Pulmonary artery endothelial cell (primary cell): ENCODE measurements at regions not wholly inside any gene's neighbourhood (a gene's known extent, or its start where the extent isn't known, plus 50 kb on each side); places are given as distances from the start of the nearest gene placed in this dataset.

ENCODE experiments used
- DNase-seq: peaks from one replicate; pipeline ENCODE4 v3.0.0-alpha.2; 2011; ENCODE audit warnings: low read depth, low spot score

- no peak for DNase-seq
Observed at GRCh38 chr2:15838481-15839090, 101.8 kb upstream of the MYCN start.

DNA sequence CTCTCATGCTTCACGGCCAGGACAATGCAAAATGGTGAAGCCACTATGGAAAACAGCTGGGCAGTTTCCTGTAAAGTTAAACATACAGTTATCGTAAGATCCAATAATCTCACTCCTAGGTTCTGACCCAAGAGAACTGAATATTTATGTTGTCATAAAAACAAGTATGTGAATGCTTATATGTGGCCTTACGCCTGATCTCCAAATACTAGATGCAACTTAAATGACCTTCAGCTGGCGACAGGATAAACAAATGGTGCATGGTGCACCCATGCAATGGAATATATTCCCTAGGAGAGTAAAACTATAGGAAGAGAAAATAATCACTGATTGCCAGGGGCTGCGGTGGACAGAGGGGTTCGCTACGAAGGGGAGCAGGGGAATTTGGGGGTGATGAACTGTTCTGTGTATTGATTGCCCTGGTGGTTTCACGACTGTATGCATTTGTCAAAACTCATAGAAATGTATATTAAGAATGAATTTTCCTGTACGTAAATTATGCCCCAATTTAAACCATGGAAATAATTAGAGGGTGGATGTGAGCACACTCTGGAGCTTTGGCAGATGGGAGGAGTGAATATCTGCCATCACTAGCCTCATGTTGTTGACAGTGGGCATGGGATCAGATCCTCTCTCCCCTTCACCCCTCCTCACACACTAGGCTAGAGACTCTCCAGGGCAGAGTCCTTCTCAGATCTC is 100.8 kb upstream of the MYCN start:
- no peak for DNase-seq

DNA sequence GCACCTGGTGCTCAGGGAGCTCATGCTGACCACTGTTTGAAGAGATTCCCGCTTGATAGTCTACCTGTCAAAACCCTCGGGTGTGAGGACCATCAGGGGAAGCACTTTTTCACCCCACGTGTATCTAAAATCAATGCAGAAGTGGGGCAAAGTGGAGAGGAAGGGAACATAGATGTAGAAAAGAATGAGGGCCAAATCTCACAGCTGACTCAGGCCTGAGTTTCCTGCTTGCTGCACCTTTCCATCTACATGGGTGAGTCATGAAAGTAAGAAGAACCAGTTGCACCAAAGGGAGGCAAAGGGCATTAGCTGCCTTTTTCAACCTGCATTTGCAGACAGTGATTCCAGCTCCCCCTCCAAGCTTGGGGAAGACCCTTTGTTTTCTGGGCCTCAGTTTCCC is 100.2 kb upstream of the MYCN start:
- DNase-seq: no peak

DNA sequence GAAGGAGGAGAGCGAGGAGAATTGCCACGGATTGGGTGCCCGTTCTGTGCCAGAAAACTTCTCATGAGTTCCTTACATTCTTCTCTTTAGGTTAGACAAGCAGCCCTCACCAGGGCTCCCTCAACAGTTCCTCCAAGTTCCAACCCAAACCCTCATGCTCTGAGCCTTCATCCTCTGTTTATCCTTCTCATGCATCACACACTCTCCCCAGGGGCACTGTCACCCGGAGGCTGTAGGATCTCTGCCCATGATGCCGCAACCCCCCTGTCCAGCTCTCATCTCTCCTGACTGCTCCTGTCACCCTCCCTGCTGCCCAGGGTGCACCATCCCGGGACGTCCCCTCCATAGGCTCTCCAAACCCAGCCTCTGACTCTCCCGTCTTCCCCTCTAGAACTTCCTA is 99.4 kb upstream of the MYCN start:
- DNase-seq: no peak

DNA sequence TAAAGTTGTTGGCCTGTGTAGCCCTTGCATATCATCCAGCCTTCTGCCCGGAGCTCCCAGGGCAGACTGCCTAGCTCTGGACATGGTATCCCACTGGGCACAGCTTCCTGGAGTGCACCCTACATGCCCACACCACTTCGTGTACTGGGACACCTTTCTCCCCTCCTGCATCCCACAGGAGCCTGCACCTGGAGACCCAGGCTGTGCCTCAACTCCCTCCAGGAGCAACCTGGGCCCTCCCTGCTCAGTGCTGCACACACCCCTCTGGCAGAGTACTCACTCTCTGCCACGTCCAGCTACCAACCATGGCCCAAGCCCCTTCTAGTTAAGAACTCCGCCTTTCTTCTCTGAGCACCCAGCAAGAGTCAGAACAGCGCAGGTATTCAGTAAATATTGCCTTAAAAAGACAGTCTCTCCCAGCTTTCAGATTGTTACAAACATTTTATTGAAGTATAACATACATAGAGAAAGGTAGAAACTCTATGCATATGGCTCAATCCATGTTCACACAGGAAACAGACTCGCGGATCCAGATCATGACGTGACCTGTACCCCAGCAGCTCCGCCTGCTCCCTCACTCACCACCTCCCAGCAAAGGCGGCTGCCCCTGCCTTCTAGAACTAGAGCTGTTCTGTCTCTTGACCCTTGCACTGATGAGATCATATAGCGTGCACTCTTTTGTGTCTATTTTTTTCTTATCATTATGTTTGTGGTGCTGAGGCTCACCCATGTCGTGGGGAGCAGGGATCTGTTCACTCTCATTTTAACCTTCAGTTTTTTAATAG is 98.4 kb upstream of the MYCN start:
- no peak for DNase-seq

- no peak for DNase-seq
Observed at GRCh38 chr2:15842758-15843666, 97.3 kb upstream of the MYCN start.

DNA sequence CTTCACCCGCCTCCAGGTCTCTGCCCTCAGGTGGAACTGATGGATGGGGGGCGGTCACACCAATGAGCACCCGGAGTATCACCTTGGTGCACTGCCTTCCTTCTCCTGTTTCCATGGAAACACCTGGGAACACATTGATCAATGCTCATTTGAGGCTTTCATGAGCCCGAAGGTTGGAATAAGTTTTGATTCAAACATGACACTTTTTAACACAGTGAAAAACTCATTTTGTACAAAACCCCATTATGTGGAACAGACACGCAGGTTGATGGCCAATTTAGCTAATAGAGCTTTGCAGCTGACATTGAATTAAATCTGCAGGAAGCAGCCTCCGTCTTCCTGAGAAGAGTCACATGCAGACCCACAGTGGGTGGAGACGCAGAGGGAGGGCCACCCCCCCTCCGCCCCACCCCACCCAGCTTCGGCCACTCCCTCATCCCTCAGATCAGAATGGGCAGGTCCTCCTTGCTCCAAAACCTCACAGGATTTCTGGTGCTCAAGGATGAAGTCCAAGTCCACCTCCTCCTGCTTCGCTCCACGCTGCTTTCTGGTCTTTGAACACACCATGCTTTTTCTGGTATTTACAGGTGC is 96.0 kb upstream of the MYCN start:
- DNase-seq: no peak

- DNase-seq: no peak
Observed at GRCh38 chr2:15845294-15845693, 95.1 kb upstream of the MYCN start.

- DNase-seq: no peak
Observed at GRCh38 chr2:15845737-15846405, 94.5 kb upstream of the MYCN start.

DNA sequence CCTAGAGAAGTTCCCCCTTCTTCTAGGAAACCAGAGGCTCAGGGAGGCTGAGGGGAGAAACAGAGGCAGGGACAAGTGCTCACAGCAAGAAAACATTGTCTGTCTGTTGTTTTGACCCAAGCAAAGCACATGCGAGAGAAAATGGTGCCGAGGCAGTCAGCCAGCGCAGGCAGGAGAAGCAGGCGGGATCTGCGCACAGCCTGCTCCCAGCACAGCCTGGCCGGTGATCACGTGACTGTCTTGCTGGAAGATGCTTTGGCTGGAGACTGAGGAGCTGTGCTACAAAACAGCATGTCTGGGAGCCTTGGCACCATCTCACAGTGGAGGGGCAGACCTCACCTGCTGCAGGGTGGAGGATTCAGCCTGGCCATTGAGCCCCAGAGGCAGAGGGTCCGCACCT is 93.7 kb upstream of the MYCN start:
- DNase-seq: no peak

DNA sequence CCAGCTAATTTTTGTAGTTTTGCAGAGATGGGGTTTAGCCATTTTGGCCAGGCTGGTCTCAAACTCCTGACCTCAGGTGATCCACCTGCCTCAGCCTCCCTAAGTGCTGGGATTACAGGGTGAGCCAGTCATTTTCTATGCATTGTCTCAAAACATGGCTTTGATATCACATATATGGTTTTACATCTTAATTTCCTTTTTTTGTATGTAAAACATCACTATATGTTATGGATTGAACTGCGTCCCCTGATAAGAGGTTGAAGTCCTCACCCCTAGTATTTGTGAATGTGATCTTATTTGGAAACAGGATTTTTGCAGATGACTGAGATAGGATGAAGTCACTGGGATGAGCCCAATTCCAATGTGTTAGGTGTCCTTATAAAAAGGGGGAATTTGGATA is 89.8 kb upstream of the MYCN start:
- no peak for DNase-seq

DNA sequence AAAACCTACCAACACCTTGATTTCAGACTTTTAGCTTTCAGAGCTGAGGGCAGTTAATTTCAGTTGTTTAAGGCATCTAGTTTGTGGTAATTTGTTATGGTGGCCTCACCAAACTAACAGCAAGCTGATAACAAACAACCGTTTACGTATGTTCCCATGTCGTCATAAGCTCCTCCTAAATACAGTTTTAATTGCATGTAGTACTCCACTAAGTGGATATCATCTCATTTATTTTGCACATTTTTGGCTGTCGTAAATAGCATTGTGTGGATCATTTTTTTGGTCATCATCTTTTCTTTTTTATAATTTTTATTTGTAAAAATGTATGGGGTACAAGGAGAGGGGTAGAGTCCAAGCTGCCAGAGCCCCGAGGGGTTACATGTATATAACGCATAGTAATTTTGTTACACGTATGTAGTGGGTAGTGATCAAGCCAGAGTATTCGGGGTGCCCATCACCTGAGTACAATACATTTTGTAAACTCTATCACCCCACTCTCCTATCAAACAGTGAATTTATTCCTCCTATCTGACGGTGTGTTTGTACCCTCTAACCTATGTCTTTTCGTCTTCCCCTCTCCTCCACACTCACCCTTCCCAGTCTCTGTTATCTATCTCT is 89.2 kb upstream of the MYCN start:
- no peak for DNase-seq

- DNase-seq: no peak
Observed at GRCh38 chr2:15852811-15853210, 87.5 kb upstream of the MYCN start.

DNA sequence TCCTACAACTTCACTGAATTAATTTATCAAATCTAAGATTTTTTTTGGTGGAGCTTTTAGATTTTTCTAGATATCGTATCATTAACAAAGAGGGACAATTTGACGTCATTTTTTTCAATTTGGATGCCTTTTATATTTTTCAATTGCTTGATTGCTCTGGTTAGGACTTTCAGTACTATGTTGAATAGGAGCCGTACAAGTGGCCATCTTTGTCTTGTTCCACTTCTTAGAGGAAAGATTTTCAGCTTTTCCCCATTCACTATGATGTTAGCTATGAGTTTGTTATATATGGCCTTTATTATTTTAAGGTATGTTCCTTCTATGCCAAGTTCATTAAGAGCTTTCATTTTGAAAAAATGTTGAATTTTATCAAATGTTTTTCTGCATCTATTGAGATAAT is 86.4 kb upstream of the MYCN start:
- no peak for DNase-seq

GRCh38 chr2:15855766-15856260 is 84.5 kb upstream of the MYCN start:
- DNase-seq: no peak

GRCh38 chr2:15856318-15856717 is 84.0 kb upstream of the MYCN start:
- DNase-seq: no peak

- no peak for DNase-seq
Observed at GRCh38 chr2:15858466-15858865, 81.9 kb upstream of the MYCN start.

DNA sequence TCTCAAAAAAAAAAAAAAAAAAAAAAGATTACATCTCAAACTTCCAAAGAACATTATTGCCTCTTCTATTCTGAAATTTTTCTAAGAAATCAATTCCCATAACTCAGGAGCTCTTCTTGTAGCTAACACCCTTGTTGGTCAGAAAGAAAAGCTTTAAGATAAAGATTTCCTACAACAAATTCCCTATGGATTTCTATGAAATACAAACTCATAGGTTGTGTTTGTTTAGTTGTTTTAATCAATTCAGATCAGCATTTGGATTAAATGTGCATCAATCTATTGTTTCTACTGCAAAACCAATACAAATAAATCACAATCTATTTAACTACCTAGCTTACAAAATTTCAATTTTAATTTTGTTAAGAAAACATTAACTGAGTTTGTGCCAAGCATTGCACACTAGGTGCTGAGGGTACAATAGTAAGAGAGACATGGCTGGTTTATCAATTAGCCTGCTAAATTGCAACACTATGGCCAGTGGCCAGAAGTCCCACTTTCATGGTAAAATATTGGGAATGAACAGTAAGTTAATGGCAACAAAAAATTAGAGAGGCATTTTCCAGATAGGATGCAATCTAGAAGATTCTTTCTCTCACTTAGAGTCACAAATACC is 80.2 kb upstream of the MYCN start:
- no peak for DNase-seq

GRCh38 chr2:15860760-15861159 is 79.6 kb upstream of the MYCN start:
- DNase-seq: no peak
